IPS DF 4.7 (cell line): ENCODE measurements at regions not wholly inside any gene's neighbourhood (a gene's known extent, or its start where the extent isn't known, plus 50 kb on each side); places are given as distances from the start of the nearest gene placed in this dataset.

Experiments used
- DNase-seq: peaks from one replicate; pipeline ENCODE4 v3.0.0-alpha.2; 2013; ENCODE audit warnings: low spot score; ENCODE audit errors: extremely low read depth

DNA sequence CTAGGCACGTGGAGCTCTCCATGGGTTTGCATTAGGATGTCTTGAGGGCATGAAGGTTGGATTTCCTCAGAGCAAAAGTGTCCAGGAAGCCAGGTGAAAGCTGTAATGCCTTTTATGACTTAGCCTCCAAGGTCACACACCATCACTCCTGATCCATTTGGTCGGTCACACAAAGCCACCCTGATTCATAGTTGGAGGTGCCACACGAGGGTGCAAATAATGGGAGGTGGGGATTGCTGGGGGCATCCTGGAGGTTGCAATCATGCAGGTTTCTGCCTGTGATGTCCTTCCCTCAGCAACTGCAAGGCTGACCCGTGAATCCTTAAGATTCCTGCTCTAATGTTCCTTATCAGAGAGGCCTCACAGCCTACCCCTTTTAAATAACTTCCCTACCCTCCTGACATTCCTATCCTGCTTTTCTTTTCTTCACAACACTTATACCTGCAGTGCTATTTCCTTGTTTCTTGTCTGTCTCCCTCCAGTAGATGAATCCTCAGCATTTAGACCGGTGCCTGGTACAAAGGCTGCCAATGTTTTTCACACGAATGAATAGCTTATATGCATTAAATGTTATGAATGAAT lies 97.1 kb downstream of the LIPG start:
- no peak for DNase-seq

DNA sequence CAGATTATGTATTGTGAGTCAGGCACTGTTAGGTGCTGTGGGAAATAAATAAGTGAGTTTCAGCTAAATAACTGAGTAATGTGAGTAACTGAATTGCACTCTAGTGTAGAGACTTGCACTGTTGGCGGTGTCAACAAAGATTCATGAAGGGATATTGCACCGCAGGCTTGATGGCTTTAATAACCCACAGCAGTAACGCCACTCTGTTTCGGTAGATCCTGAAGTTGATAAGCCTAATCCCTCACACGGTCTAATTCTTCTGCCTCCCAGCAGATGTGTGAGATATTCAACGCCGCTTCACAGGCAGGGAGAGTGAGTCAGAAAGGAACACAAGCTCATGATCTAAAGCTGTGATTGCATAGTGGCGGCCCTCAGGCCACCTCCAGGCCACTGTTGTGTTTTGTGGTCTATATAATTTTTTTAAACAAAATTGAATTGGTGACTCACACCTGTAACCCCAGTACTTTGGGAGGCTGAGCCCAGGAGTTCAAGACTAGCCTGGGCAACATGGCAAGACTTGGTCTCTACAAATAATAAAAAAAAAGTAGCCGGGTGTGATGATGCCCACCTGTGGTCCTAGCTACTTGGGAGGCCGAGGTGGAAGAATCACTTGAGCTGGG lies 94.3 kb downstream of the LIPG start:
- DNase-seq = no peak

- DNase-seq = no peak
These were observed 93.6 kb downstream of the LIPG start for GRCh38 chr18:49655266-49656072.

- no peak for DNase-seq
These were observed 92.5 kb downstream of the LIPG start for GRCh38 chr18:49654347-49654746.

DNA sequence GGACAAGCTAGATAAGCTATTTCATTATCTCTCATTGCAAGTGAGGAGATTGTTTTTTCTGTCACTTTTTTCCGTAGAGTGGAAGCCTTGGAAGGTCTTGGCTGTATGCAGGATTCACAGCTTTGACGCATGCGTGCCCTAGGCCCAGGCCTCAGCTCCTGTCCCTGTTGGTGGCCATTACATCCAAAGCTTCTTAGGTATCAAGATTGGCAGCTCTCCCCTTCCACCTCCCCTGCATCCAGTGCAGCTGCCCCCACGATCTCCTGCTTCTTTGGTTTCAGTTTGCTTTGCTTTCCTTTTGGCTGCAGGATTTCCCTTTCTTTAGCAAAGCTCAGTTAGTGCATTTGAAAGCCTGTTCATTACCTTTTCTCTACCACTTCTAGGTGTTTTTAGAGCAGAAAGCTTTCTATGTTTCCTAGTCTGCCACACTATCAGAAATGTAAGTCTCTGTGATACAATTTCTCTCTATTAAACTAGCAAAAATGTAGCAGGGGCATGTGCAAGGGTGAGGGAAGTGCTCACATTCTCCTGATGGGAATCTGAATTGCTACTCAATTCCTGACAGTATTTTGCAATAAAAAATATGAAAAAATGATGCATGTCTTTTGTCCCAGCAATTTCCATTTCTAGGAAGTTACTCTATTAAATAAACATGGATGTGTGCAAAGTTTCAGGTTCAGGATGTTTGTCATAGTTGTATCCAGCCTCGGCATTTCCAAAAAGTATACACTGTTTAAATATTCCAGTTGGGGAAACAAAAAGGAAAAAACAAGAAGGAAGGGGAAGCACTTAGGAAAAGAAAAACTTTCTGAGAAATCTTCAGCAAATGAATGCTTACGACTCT lies 91.2 kb downstream of the LIPG start:
- no peak for DNase-seq

DNA sequence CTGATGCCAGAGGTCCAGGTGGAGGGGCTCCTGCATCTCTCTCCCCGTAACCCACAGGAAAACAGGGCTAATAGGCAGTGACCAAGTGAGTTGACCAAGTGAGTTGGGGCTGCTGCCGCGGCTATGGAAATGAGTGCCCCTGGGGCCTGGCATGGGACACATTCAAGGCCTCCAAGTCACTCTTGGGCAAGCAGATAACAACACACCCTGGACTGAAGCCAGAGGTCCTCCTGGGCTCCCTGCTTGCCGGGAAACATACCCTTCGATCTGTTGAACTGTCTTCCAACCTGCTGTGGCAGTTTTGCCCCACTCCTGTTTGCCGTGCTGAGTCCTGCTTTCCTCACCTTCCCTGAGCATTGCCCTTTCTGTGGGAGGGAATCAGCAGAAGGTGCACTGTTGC lies 89.2 kb downstream of the LIPG start:
- DNase-seq = no peak

- DNase-seq = no peak
These were observed 88.6 kb downstream of the LIPG start for GRCh38 chr18:49650426-49650891.

GRCh38 chr18:49648811-49649210 lies 87.0 kb downstream of the LIPG start:
- DNase-seq = no peak
